GM19438 (cell line): ENCODE measurements at regions not wholly inside any gene's neighbourhood (a gene's known extent, or its start where the extent isn't known, plus 50 kb on each side); places are given as distances from the start of the nearest gene placed in this dataset.

ENCODE experiments used
- ATAC-seq: cut with Tn5 transposase; IDR thresholded peaks from one replicate; pipeline ENCODE4 v1.9.1; 2021; ENCODE audit warnings: low read depth; ENCODE audit not compliant: unreplicated experiment

DNA sequence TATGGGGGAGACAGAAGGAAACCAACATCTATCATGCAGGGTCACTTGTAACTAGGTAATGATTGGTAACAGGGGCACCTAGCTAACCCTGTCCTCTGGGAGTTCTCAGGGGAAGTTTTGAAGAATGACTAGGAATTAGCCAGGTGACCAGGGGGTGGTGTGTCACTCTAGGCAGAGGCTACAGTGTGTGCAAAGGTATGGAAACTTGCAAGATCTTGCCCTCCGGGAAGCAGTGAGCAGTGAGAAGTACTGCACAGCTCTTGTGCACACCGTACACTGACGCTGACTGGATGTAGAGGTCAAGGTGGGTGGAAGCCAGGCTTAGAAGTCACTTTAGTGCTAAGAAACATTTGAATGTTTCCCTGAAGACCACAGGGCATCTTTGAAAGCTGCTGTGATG is 62.9 kb upstream of the LMO4 start:
- no peak for ATAC-seq

DNA sequence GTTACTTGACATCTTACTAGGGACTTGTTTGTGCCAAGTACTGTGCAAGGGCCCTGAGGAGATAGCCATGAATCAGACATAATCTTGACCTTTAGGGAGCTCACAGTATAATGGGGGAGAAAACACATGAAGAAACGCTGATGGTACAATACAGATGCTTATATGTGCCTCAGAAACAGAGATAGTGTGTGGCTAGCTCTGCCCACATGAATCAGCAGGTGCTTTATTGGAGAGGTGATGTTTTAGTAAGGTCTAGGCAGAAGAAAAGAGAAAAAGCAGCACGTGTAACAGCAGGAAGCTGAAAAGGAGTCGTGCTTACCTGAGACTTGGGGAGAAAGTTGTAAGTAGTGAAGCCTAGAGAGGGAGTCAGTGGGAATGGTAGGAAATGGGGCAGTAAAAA is 60.6 kb upstream of the LMO4 start:
- no peak for ATAC-seq

DNA sequence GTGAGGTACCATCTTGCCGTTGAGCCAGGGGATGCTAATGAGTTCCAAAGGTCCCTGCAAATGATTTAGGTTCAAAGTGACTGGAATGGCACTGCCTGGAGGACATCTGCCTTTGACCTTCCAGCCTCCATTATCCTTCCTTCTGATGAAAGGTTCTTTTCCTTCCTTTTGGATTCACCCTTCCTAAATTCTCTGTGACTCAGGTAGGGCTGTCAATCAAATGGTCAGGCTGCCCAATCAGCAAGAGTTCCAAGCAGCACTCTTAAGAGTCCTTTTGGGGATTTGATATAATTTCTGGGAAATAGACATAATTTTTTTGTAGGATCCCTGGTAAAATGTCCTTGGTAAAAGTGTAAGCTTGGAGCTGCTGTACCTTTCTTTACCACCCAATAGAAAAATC is 58.8 kb upstream of the LMO4 start:
- ATAC-seq = no peak

DNA sequence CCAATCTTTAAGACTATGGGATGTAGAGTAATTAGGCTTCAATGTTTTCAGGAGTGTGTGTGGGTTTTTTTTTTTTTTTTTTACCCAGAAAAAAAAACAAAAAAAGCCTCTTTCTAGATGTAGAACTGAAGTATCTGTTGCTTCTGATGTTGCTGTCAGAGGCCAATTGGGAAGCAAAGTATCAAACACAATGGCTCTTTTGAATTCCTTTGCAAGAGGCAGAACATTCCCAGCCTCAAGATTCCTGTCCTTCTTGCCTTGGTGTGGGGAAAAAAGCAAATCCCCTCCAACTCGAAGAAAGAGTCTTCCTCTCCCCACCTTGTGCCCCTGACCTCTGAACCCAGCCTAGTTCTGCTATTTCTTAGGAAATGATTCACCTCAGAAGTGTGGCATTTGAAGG is 55.4 kb upstream of the LMO4 start:
- ATAC-seq = no peak

DNA sequence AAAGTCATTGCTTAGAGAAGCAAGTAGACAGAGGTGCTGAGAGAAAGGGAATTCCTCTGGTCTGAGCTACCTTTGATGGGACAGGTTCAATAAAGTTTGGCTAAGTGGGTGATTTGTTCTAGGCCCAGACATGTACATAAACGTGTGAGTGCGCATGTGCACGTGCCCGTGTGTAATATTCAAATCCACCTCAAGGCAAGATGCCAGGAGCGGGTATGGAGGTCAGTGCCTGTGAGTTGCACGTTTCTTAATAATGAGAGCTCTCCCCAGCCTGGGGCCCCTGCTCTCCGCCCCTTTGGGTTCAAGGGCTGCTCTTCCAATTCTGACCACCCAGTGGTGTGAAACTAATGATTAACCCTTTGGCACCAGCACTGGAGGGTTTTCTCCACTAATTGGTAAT is 53.8 kb upstream of the LMO4 start:
- no peak for ATAC-seq

DNA sequence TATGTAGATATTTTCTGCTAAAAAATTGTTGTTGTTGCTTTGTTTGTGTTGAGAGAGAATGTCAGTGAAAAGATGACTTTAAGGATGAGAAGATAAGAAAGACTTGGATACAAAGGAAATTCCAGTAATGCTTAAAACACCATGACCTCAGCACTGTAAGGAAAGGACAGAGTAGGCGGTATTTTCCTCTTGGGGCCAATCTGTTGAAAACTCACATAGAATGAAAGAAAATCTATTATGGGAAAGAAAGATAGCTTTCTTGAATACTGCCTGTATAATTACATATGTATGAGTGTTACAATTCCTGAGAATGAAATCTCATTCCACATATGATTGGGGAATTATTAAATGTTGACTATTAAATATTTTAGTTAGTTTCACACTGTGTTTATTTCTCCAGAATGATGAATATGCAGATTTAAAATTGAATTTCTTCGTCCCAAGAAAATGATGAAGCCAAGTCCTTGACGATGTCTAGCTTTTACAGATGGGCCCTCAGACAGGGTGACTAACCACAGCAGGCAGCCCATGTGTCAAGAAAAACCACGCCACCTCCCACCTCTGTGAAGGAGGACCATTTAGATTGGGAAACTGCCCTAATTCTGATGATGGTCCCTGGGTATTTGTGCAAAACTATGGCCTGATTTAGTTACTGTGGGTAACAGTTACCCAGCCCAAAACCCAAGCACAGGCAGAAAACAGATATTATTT is 49.7 kb upstream of the LMO4 start:
- no peak for ATAC-seq
